Epidermal melanocyte (primary cell): ENCODE measurements at regions not wholly inside any gene's neighbourhood (a gene's known extent, or its start where the extent isn't known, plus 50 kb on each side); places are given as distances from the start of the nearest gene placed in this dataset.

ENCODE experiments used
- DNase-seq: peaks from one replicate; pipeline ENCODE4 v3.0.0; 2011; ENCODE audit warnings: low spot score; ENCODE audit not compliant: insufficient read length

DNA sequence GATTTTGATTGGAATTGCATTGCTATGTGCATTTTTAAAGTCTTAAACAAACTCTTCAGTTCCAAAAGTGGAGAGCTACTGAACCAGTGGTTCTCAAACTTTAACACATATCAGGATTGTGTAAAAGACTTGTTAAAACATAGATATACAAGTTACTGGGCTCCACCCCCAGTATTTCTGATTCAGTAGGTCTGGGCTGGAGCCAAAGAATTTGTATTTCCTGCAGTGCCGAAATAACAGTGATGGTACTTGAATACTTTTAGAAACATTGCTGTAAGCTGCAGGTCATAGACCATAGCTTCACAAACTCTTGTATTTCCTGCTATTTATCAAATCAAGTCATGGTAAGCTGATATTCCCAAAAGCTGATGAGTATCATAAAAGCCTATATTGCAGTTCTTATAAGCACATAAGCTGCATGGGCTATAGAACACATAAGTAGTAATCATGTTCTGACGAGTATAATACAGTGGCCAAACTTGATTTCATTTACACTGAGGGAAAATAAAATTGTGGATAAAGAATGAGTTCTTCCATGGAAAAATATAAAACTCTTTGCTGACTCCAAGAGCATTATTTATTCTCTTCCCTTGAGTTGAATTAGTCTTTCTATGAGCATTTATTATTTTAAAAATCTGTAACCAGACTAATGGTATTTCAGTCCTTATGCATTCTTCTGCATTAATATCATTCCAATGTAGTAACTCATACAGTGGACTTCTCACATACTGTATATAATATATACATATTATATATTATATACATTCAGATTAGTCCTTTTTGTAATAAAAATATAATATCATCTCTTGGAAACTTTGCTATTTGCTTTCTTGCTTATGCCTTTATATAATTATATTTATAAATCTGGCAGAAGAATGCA, 550.5 kb upstream of the AGTR1 start:
- DNase-seq, result peak; percentile 22

DNA sequence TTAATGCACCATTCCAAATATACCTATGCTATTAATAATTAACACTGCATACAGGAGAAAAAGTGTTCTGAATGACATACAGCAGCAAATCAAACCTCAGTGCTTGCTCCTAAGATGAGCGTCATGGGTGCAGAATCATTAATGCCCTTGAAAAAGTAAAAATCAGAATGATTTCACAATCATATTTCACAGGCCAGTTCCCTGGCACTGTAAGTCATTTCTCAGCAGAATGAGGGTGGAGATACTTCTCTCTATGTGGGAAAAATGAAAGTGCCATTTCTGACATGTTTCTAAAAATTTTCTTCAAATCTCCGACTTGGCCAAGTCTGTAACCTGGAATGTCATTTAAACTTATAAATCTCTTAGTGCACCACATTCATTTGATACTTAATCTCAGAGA, 549.8 kb upstream of the AGTR1 start:
- DNase-seq, result no peak

DNA sequence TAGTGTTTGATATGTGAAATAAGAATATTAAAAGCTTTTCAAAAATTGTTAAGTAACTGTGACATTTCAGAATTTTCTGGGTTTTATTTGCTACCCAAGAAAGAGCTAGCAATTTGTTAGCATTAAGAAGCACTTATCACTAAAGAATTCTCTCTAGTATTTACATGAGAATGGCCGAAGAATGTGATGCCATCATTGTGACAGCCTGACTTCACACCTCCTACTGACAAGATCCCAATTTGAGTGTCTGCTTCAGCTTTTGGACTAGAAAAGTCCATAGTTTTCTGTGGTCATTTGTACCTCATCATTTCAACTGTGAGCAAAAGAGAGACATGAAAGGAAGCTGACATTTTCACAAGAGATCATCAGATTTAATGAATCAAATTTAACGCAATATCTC, 548.1 kb upstream of the AGTR1 start:
- no peak for DNase-seq

DNA sequence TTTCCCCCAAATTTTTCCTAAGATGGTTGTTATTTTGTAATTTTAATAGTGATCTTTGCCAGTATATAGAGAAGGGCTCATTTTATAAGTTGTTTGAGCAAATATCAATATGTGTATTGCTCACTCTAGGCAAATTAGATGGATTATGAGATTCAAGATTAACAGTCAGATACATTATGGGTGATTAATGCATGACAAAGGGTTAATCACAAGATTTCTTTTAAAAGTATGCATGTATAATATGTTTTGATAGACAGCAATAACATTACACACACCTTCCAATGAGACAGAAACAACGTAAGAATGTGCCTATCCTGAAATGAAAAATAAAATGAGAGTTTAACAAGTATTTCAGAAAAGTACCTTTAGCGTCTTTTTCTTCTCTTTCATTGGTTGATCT, 547.6 kb upstream of the AGTR1 start:
- no peak for DNase-seq

DNA sequence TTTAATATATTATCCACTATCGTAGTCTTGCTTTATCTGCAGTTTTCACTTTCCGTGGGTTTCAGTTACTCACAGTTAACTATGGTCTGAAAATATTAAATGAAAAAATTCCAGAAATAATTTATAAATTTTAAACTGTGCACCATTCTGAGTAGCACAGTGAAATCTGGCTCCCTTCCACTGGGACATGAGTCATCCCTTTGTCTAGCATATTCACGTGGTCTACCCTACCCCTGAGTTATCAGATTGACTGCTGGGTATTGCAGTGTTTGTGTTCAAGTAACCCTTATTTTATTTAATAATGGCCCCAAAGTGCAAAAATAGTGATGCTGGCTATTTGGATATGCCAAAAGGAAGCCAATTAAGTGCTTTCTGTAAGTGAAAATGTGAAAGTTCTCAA, 539.5 kb upstream of the AGTR1 start:
- DNase-seq, result no peak

DNA sequence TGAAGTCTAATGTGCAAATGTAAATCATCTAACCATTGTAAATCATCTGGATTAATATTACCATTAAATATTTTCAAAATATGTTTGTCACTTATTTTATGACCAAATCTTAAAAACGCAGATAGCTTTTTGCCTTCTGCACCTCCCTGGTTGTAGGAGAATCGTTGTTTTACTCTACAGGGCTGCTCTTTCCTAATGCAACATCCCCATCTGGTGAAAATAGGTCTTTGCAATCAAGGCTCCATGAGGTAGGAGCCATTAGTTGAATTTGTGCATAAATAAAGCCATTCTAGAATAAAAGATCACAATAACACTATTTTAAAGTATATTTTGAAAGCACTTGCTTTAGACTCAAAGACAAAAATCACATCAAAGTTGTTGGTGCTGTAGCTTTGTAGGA, 535.6 kb upstream of the AGTR1 start:
- DNase-seq, result no peak

DNA sequence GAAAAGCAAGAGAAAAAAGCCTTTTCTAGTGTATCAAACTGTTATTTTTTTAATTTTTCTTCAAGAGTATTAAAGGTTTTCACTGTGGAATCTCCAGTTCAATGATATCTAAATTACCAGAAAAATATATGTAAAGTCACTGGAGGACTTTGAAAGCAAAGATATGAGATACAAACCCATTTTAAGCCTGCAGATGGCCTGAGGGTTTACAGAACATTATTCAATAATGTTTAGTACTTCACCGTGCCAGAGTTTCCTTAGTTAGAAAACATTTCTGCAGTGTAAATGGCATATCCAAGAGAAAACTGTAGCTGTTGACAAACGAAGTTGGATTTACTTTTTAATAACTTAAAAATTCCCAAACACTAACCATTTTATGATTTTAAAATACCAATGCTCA, 529.4 kb upstream of the AGTR1 start:
- no peak for DNase-seq

DNA sequence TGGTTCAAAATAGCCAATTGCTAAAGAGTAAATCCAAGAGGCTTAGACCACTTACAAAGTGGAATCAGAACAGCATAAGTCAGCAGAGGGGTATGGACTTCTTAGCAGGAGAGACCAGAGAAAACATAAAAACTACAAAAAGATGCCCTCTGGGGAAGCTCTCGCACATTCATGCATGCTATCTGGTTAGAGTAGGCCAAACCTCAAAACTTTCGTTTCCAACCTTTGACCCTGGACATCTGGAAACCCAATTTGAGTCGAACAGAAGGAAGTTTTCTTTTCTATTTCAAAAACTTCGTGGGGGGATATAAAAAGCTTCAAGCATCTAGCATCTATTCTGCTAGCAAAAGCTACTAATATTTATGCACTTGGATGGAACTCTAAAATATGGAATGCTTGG, 523.9 kb upstream of the AGTR1 start:
- no peak for DNase-seq

DNA sequence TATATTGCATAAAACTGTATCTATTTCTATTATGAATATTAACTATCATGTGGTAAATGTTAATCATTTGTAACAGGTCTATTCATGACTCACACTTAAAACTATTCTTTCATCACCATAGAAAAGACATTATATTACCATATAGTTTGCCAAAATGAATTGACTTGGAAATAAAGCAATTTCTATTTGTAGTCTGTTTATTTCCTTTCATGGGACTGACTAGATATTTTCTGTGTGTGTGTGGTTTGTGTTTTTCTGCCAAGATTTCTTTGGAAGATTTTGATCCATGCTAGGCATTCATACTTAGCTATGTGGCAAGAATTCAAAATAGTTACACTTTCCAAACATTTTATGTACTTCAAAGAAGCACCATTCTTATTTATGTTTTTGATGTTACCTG, 522.5 kb upstream of the AGTR1 start:
- DNase-seq, result no peak

DNA sequence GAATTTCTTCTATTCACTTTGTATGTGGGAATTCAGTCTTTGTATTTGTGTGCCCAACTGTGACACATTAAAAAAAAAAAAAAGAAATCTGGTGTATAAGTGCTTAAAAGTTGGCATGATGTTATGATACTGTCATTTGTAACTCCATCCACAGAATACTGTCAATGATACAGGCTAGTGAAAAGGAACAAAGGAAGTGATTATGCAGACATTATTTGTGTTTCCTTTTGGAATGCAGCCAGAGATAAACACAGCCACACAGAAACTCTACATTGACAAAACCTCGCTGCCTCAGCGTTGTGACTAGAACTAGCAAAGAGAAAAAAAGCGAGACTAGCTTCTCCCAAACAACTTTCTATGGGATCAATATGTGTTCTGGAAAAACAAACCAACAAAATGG, 519.2 kb upstream of the AGTR1 start:
- DNase-seq, result no peak

DNA sequence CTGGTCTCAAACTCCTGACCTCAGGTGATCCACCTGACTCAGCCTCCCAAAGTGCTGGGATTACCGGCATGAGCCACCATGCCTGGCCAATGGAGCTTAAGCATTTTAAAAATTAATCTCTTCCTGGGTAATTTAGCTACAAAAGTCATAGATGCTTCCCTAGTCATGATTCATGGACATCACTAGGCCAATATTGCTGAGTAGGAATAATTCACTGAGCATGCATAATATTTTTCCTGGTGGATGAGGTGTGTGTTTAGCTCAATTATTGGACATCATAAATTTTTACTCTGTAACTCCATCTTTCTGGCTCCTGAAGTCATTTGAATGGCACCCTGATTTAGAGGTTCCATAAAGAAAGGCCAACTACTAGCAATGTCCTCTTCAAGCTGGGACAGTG, 512.9 kb upstream of the AGTR1 start:
- no peak for DNase-seq

DNA sequence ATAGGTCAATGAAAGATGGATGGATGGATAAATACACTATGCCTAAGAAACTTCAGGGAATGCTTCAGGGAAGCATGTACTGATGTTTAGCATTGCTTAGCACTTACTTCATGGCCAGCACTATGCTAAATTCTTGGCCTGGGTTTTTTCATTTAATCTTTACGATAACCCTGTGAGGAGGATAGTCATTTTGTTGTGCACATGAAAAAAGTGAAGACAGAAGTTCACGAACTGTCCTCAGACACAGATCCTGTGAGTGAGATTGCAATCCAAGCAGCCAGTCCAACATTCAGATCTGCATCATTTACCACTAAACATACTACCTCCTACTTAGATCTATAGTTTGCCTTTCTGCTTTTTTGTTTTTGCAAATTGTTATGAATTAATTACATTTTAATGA, 510.8 kb upstream of the AGTR1 start:
- no peak for DNase-seq

DNA sequence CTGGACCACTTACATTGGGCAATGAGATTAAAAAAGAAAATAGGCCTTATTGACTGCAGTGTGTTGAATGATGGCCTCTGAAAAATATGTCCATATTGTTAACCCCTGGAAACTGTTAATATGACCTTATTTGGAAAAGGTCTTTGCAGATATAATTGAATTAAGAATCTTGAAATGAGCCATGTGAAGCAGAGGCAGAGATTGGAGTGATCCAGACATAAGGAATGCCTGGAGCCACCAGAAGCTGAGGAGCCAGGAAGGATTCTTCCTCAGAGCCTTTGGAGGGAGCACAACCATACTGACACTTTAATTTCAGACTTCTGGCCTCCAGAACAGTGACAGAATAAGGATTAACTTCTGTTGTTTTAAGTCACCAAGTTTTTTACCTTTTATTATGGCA, 510.4 kb upstream of the AGTR1 start:
- DNase-seq, result no peak

DNA sequence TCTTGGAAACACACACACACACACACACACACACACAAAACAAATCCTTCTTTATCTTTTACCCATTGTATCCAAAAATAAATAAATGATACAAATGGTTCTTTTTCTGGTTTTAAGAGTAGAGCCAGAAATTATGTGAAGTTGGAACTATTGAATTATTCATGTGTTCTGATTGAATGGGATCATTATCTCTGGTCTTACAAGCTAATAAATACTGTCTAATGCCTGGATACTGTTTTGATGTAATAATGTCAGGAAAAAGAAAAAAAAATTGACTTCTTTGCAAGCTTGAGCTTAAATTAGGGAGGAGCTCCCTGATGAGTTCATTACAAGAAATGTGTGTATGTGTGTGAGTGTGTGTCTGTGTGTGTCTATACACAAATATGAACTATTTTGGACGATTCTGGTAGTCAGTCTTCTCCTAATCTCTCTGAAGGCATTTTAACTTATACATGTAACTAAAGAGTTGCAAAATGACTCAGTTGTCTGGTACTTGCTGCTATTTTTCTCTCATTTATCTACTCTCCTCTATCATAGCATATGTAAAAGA, 507.2 kb upstream of the AGTR1 start:
- no peak for DNase-seq

DNA sequence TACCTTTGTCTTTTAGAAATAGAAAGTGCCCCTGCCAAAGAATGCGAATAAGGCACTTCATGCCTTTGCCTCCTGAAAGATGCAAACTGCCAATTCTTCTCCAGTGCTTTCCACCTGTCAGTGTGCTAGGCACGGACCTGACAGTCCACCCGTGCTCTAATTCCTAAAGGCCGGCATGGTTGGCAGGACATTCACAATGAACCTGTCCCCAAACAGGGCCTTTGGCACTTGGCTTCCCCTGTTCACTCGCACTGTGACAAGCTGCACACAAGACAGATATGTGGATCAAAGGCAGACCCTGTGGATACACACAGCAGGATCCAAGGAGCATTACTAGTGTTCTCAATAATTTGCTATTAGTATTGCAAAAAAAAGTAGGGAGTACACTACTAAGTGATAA, 505.7 kb upstream of the AGTR1 start:
- DNase-seq, result no peak

DNA sequence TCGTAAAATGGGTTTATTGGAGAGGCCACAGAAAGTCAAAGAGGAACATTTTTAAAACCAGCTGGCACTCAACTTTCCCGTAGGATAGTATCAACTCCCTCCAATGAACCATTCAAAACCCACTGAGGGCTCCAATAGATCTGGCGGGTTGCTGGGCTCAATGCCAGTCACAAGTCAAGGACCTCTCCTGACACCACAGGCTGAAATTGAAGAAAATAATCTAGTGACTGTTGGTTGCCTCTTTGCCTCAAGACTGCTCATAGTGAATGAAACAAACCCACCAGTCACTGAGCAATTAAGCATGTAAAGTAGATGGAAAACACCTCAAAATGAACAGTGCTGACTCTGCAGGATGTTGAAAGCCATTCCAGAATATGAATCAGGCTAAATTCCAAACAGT, 500.6 kb upstream of the AGTR1 start:
- DNase-seq, result no peak

DNA sequence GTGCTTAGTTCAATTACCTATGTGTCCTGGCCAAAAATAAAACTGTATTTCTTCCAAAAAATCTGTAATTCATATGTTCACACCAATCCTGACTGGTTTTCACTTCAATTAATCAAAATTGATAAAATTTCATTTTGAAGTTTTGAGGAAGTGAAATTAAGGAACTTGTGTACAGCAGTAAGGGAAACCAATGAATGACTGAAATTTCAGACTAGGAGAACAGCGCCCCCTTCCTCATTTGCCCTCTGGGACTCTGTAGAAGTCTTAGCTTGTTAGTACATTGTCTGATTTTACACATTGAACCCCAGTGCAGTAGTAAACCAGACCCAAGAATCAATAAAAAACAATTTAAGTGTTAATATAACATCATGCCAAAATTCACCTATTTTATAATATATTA, 495.3 kb upstream of the AGTR1 start:
- no peak for DNase-seq

DNA sequence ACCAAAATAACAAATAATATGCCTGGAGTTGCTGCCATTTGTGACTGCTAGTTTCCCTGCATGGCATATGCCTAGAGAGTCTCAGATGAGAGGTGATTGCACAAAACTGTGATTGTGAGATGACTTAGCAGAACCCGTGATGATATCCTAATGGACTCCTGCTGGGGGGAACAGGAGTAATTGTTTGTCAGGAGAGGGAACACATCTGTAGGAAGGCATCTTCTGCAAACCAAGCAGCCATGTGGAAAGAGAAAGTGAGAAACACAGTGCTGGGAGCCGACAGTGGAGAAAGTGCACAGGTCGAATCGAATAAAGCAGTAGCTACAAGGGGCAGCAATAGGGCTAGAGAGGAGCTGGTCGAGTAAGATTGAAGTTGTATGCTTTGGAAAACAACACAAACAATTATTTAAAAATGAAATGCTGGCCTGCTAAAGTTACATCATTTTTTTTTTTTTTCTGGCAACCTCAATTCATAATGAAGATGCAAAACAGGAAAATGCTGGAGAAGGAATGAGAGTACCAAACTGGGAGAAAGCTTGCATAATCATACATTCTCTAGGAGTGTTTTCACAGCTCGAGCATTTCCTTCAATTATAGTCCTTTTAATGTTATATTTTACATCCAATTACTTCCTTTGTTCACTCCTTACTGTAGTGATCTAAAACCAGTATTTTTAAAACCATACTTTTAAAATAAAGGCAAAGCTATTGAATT, 494.2 kb upstream of the AGTR1 start:
- DNase-seq, result no peak

DNA sequence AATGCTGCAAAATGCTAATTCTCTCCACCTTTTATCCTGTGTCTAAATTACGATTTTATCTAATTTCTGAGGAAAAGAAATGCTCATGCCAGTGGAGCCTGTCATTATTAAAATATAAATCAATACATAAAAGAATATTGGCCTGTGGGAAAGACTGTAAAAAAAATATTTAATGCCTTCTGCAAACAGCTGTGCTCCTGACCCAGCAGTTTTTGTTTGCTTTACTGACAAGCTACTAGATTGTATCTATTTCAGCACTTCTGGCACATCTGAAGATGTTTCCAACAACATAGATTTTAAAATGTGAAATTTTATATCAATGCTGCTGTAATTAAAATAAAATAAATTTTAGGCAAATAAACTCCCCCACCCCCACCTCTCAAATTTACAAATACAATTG, 493.6 kb upstream of the AGTR1 start:
- no peak for DNase-seq

DNA sequence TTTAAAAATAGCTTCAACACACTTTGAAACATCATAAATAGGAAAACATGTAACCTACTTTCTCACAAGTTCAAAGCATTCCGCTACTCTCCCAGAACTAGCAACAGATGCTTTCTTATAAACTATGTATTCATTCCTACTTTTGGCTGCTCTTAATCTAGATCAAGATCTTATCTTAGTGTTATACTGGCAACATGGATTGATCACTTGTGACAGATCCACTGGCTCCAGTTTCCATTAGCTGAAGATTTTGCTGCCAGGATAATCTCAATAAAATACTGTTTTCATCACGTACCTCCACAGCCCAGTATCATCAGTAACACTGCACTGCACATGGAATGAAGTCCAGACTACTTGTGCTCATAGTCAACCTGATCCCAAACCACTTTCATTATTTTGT, 491.7 kb upstream of the AGTR1 start:
- DNase-seq, result no peak

DNA sequence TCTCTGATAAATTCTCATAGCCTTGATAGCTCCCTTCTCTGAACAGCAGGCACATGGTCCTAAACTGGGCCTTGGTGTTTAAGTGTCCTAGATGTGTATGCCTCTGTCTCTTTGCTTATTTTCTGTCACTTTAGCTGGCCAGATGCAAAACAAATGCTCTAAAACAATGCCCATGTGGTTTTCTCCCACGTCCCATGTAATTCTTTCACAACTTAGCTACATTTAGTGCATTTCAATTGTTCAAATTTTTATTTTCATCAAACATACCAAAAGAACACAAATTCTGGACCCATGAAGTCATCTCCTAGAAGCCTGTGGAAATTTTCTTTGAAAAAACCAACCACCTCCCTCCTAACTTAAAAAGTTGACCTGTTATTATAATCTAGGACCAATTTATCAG, 491.3 kb upstream of the AGTR1 start:
- no peak for DNase-seq

DNA sequence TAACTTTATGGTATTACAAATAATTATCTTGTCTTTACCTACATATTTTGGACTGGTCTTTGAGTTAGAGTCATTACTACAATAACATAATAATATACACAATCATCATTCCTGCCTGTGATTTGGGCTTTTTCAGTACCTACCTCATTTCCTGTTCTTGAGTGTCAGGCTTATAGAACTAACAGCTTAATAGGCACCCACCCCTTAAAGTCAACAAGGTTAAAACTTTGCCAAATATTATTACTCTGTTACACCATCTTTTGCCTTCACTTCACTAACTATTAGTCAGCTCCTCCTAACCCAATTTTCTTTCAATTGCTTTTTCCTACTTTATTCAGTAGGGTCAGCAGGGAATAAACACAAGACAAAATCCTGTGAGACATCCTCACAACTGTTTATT, 488.7 kb upstream of the AGTR1 start:
- no peak for DNase-seq

DNA sequence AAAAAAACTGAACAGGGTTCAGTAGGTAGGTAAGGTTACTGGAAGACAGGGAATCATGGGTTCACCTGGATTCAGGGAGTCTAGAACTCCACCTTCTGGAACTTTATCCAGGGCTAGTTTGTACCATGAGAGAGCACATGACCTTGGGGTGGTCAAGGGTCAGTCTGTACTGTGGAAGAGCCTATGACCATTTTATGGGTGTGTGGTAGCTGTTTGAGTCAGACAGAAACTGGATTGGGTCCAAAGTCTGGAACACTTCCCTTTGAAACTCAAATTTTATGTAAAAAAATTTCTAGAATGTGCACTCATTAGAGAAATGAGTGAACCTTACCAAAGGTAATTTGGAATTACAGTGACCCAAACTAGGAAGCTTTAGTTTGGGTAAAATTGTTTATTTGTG, 486.0 kb upstream of the AGTR1 start:
- DNase-seq, result no peak
